ENCODE measurements at regions not wholly inside any gene's neighbourhood (a gene's known extent, or its start where the extent isn't known, plus 50 kb on each side); places are given as distances from the start of the nearest gene placed in this dataset.

GRCh38 chr9:119907056-119907455 is 537.8 kb upstream of the BRINP1 start:
- Histone ChIP-seq H3K27ac (no peak overlapping the region), H3K4me1 (no peaks in the 10 kb centered on the region), H3K36me3 (no peaks in the 10 kb centered on the region), H3K9me3 (no peaks in the 10 kb centered on the region), H3K27me3 (no peaks in the 10 kb centered on the region), H3K4me3 (no peak overlapping the region)
- intact Hi-C loops (cut with DNase I) = no loop called here
- no peak for DNase-seq (ENCODE audit: extremely low spot score in 2 of 2)
- no peak for TF ChIP-seq POLR2AphosphoS5 (IDR thresholded peaks at IDR 0.05; ENCODE audit: insufficient read depth in 1 of 2, low read depth in 1 of 2)
- TF ChIP-seq, protein P1, sequence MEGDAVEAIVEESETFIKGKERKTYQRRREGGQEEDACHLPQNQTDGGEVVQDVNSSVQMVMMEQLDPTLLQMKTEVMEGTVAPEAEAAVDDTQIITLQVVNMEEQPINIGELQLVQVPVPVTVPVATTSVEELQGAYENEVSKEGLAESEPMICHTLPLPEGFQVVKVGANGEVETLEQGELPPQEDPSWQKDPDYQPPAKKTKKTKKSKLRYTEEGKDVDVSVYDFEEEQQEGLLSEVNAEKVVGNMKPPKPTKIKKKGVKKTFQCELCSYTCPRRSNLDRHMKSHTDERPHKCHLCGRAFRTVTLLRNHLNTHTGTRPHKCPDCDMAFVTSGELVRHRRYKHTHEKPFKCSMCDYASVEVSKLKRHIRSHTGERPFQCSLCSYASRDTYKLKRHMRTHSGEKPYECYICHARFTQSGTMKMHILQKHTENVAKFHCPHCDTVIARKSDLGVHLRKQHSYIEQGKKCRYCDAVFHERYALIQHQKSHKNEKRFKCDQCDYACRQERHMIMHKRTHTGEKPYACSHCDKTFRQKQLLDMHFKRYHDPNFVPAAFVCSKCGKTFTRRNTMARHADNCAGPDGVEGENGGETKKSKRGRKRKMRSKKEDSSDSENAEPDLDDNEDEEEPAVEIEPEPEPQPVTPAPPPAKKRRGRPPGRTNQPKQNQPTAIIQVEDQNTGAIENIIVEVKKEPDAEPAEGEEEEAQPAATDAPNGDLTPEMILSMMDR (IDR thresholded peaks at IDR 0.05) = no peak
- no peak for TF ChIP-seq POLR2A (IDR thresholded peaks at IDR 0.05)

GRCh38 chr9:119905724-119906123 is 536.5 kb upstream of the BRINP1 start:
- intact Hi-C loops (cut with DNase I) = no loop called here
- H3K4me1 ChIP-seq = no peaks in the 10 kb centered on the region
- no peak overlapping the region for H3K27ac ChIP-seq
- TF ChIP-seq POLR2A (IDR thresholded peaks at IDR 0.05) (no peak), POLR2AphosphoS5 (IDR thresholded peaks at IDR 0.05; ENCODE audit: insufficient read depth in 1 of 2, low read depth in 1 of 2) (no peak)
- TF ChIP-seq, protein P1 (IDR thresholded peaks at IDR 0.05) = no peak
- no peak overlapping the region for H3K4me3 ChIP-seq
- DNase-seq (ENCODE audit: extremely low spot score in 2 of 2) = no peak
- no peaks in the 10 kb centered on the region for H3K9me3 ChIP-seq
- no peaks in the 10 kb centered on the region for H3K27me3 ChIP-seq
- no peaks in the 10 kb centered on the region for H3K36me3 ChIP-seq

DNA sequence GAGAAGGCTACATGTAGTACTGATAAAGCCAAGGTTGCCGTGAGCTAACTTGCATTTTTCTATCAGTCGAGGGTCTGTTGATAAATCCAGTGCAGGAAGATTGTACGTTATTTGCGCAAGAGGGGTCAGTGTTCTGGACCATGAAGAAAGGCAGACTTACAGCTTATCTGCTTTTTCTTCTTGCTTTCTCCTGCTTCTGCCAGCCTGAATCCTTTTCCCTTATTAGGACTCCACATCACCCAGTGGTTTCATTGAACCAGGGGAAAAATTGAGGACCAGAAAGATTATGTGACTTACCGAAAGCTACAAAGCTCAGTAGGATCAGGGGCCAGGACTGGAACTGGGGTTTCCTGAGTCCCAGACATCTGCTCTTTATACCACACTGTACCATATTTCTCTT is 534.6 kb upstream of the BRINP1 start:
- DNase-seq (ENCODE audit: extremely low spot score in 2 of 2) = no peak
- Histone ChIP-seq H3K27me3 (no peaks in the 10 kb centered on the region), H3K36me3 (no peaks in the 10 kb centered on the region), H3K4me1 (no peaks in the 10 kb centered on the region), H3K4me3 (no peak overlapping the region), H3K9me3 (no peaks in the 10 kb centered on the region), H3K27ac (no peak overlapping the region)
- no peak for TF ChIP-seq POLR2AphosphoS5 (IDR thresholded peaks at IDR 0.05; ENCODE audit: insufficient read depth in 1 of 2, low read depth in 1 of 2)
- TF ChIP-seq POLR2A (IDR thresholded peaks at IDR 0.05) = no peak
- TF ChIP-seq, protein P1 (IDR thresholded peaks at IDR 0.05) = no peak
- intact Hi-C loops (cut with DNase I) = no loop called here

- TF ChIP-seq, protein P1 (IDR thresholded peaks at IDR 0.05) = no peak
- no peak for TF ChIP-seq POLR2A (IDR thresholded peaks at IDR 0.05)
- TF ChIP-seq POLR2AphosphoS5 (IDR thresholded peaks at IDR 0.05; ENCODE audit: insufficient read depth in 1 of 2, low read depth in 1 of 2) = no peak
- H3K4me1 ChIP-seq = no peaks in the 10 kb centered on the region
- H3K9me3 ChIP-seq = no peaks in the 10 kb centered on the region
- H3K27me3 ChIP-seq = no peaks in the 10 kb centered on the region
- no peaks in the 10 kb centered on the region for H3K36me3 ChIP-seq
- intact Hi-C loops (cut with DNase I) = no loop called here
- H3K4me3 ChIP-seq = no peak overlapping the region
- DNase-seq (ENCODE audit: extremely low spot score in 2 of 2) = no peak
- no peak overlapping the region for H3K27ac ChIP-seq
These were observed 533.4 kb upstream of the BRINP1 start for GRCh38 chr9:119902611-119903010.

DNA sequence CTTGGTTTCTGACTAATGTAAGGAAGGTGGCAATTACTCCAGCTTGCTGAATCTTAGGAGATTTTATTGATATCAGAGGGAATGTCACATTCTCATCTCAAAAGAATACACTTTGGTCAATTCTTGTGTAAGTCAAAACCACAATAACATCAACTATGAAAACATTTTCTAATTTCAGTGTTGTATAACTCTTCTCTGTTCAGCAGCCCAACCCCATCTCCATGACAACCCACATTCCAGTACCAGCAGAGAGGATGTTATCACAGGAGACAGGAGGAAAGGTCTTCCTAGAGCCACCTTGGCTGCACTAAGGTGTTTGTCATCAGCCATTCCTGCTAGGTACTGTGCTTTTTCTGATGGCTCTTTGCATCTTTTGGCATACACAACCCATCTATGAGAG is 529.1 kb upstream of the BRINP1 start:
- TF ChIP-seq, protein P1 (IDR thresholded peaks at IDR 0.05) = no peak
- TF ChIP-seq POLR2A (IDR thresholded peaks at IDR 0.05) = no peak
- TF ChIP-seq POLR2AphosphoS5 (IDR thresholded peaks at IDR 0.05; ENCODE audit: insufficient read depth in 1 of 2, low read depth in 1 of 2) = no peak
- H3K27ac ChIP-seq = no peak overlapping the region
- H3K36me3 ChIP-seq = no peaks in the 10 kb centered on the region
- H3K4me1 ChIP-seq = no peaks in the 10 kb centered on the region
- no peaks in the 10 kb centered on the region for H3K9me3 ChIP-seq
- intact Hi-C loops (cut with DNase I) = no loop called here
- no peak overlapping the region for H3K4me3 ChIP-seq
- no peak for DNase-seq (ENCODE audit: extremely low spot score in 2 of 2)
- H3K27me3 ChIP-seq = no peaks in the 10 kb centered on the region
